Mesenchymal stem cell (in vitro differentiated cells and primary cell): ENCODE measurements at regions not wholly inside any gene's neighbourhood (a gene's known extent, or its start where the extent isn't known, plus 50 kb on each side); places are given as distances from the start of the nearest gene placed in this dataset.
"Not testable (repeated sequence)": the region's sequence is repeated elsewhere in the genome, so short reads cannot be mapped to it uniquely, and the experiment has no call there.

Source experiments
- DNase-seq: peaks from one replicate; pipeline ENCODE4 v3.0.0-alpha.2; 2013
- H2AFZ ChIP-seq: one replicate; pipeline ENCODE4 v1.6.1; 2013; ENCODE audit warnings: low read depth, mild to moderate bottlenecking, control low read depth, inconsistent platforms, low read length, moderate library complexity
- H2AK5ac ChIP-seq: 2 replicates; pipeline ENCODE4 v1.6.1; 2013; ENCODE audit warnings: low read length, moderate library complexity, mild to moderate bottlenecking, inconsistent platforms; ENCODE audit not compliant: severe bottlenecking
- H2BK120ac ChIP-seq: one replicate; pipeline ENCODE4 v1.6.1; 2013; ENCODE audit warnings: low read depth, mild to moderate bottlenecking, inconsistent platforms, low read length, moderate library complexity
- H2BK12ac ChIP-seq, 2 experiments: one replicate each; pipeline ENCODE4 v1.6.1; 2013; ENCODE audit warnings: inconsistent platforms in 2 of 2, low read length in 2 of 2, mild to moderate bottlenecking in 2 of 2, moderate library complexity in 2 of 2, control low read depth in 1 of 2
- H2BK15ac ChIP-seq: one replicate; pipeline ENCODE4 v1.6.1; 2013; ENCODE audit warnings: mild to moderate bottlenecking, low read depth, inconsistent platforms; ENCODE audit not compliant: poor library complexity, severe bottlenecking
- H2BK5ac ChIP-seq: 2 replicates; pipeline ENCODE4 v1.6.1; 2013; ENCODE audit warnings: low read depth, mild to moderate bottlenecking, low read length, control low read depth, inconsistent platforms; ENCODE audit not compliant: poor library complexity, severe bottlenecking
- H3K14ac ChIP-seq, 2 experiments: one replicate each; pipeline ENCODE4 v1.6.1; 2013; ENCODE audit warnings: inconsistent platforms in 2 of 2, low read length in 2 of 2, control low read depth in 1 of 2, mild to moderate bottlenecking in 1 of 2, moderate library complexity in 1 of 2
- H3K18ac ChIP-seq, 2 experiments: one replicate each; pipeline ENCODE4 v1.6.1; 2013; ENCODE audit warnings: inconsistent platforms in 2 of 2, low read length in 2 of 2, control low read depth in 1 of 2, low read depth in 1 of 2, mild to moderate bottlenecking in 1 of 2
- H3K23ac ChIP-seq, 2 experiments: one replicate each; pipeline ENCODE4 v1.6.1; 2013; ENCODE audit warnings: inconsistent platforms in 2 of 2, low read length in 2 of 2, mild to moderate bottlenecking in 2 of 2, moderate library complexity in 2 of 2, control low read depth in 1 of 2
- H3K27ac ChIP-seq: 2 replicates; pipeline ENCODE4 v1.5.1; 2013; ENCODE audit warnings: mild to moderate bottlenecking, moderate library complexity, low read length, control low read depth, inconsistent platforms; ENCODE audit not compliant: poor library complexity, severe bottlenecking
- H3K27me3 ChIP-seq, 2 experiments: 2 replicates each; pipeline versions ENCODE4 v1.6.1 to v1.7.0; 2013; ENCODE audit warnings: low read length in 2 of 2, mild to moderate bottlenecking in 2 of 2, moderate library complexity in 2 of 2, control low read depth in 1 of 2, inconsistent platforms in 1 of 2; ENCODE audit not compliant: control insufficient read depth in 1 of 2, insufficient read depth in 1 of 2
- H3K36me3 ChIP-seq, 2 experiments: 2 replicates each; pipeline versions ENCODE4 v1.6.1 to v1.7.0; 2013; ENCODE audit warnings: low read length in 2 of 2, control low read depth in 1 of 2, inconsistent platforms in 1 of 2, low read depth in 1 of 2, mild to moderate bottlenecking in 1 of 2; ENCODE audit not compliant: insufficient read depth in 2 of 2, control insufficient read depth in 1 of 2
- H3K4ac ChIP-seq, 2 experiments: one replicate each; pipeline ENCODE4 v1.6.1; 2013; ENCODE audit warnings: inconsistent platforms in 2 of 2, low read length in 2 of 2, mild to moderate bottlenecking in 2 of 2, moderate library complexity in 2 of 2, control low read depth in 1 of 2, low read depth in 1 of 2
- H3K4me1 ChIP-seq: 2 replicates; pipeline ENCODE4 v1.6.1; 2013; ENCODE audit warnings: low read depth, low read length, control low read depth; ENCODE audit not compliant: control insufficient read depth, insufficient read depth
- H3K4me2 ChIP-seq: 2 replicates; pipeline ENCODE4 v1.6.1; 2013; ENCODE audit warnings: low read length, mild to moderate bottlenecking, inconsistent platforms; ENCODE audit not compliant: poor library complexity, severe bottlenecking
- H3K4me3 ChIP-seq, 2 experiments: 2 replicates each; pipeline versions ENCODE4 v1.5.1 to v1.7.0; 2013; ENCODE audit warnings: low read length in 2 of 2, mild to moderate bottlenecking in 2 of 2, control low read depth in 1 of 2, low read depth in 1 of 2; ENCODE audit not compliant: insufficient read depth in 1 of 2
- H3K79me1 ChIP-seq: replicated peaks from 2 replicates; pipeline ENCODE4 v1.6.1; 2013; ENCODE audit warnings: mild to moderate bottlenecking, control low read depth, low read length, inconsistent platforms; ENCODE audit not compliant: poor library complexity, severe bottlenecking
- H3K9ac ChIP-seq: 2 replicates; pipeline ENCODE4 v1.7.0; 2013; ENCODE audit warnings: mild to moderate bottlenecking, low read length, moderate library complexity
- H3K9me3 ChIP-seq: 2 replicates; pipeline ENCODE4 v1.7.0; 2013; ENCODE audit warnings: mild to moderate bottlenecking, low read length; ENCODE audit not compliant: control insufficient read depth
- H4K8ac ChIP-seq: one replicate; pipeline ENCODE4 v1.6.1; 2013; ENCODE audit warnings: inconsistent platforms, mild to moderate bottlenecking, low read length, moderate library complexity
- H4K91ac ChIP-seq: one replicate; pipeline ENCODE4 v1.6.1; 2013; ENCODE audit warnings: mild to moderate bottlenecking, low read length, inconsistent platforms
- WGBS: methylation state at CpG from one replicate; pipeline ENCODE4 v1.1.7; 2013; ENCODE audit warnings: mixed read lengths; 5-methylcytosine and 5-hydroxymethylcytosine counted together

- Histone ChIP-seq H3K27ac (no peak overlapping the region), H4K8ac (no peak overlapping the region), H2BK15ac (no peak overlapping the region), H2AFZ (no peak overlapping the region), H3K14ac (no peak overlapping the region), H2BK12ac (no peak overlapping the region), H2BK5ac (no peak overlapping the region), H3K9ac (no peak overlapping the region), H3K18ac (no peak overlapping the region), H3K79me1 (no peaks in the 10 kb centered on the region), H3K4me2 (no peak overlapping the region), H3K23ac (no peak overlapping the region), H4K91ac (no peak overlapping the region), H3K9me3 (peaks cover 37% of the 10 kb centered on the region), H2AK5ac (no peak overlapping the region), H3K4ac (no peak overlapping the region), H3K4me3 (no peak overlapping the region), H3K27me3 (no peaks in the 10 kb centered on the region), H3K36me3 (no peaks in the 10 kb centered on the region), H2BK120ac (no peak overlapping the region), H3K4me1 (no peaks in the 10 kb centered on the region)
- DNase-seq = no peak
Observed at GRCh38 chr6:92408350-92408749, 1011.0 kb downstream of the EPHA7 start.

- H2AK5ac ChIP-seq = no peak overlapping the region
- no peak overlapping the region for H4K8ac ChIP-seq
- WGBS = no CpG with 5 or more reads among the region's 2 CpGs
- no peak overlapping the region for H3K4me2 ChIP-seq
- H2BK120ac ChIP-seq = no peak overlapping the region
- no peaks in the 10 kb centered on the region for H3K9me3 ChIP-seq
- H3K4ac ChIP-seq = no peak overlapping the region
- no peaks in the 10 kb centered on the region for H3K27me3 ChIP-seq
- no peak overlapping the region for H3K23ac ChIP-seq
- H2BK12ac ChIP-seq = no peak overlapping the region
- no peak for DNase-seq
- no peak overlapping the region for H3K27ac ChIP-seq
- H3K14ac ChIP-seq = no peak overlapping the region
- no peaks in the 10 kb centered on the region for H3K36me3 ChIP-seq
- no peak overlapping the region for H3K9ac ChIP-seq
- no peak overlapping the region for H3K4me3 ChIP-seq
- H2BK5ac ChIP-seq = no peak overlapping the region
- no peaks in the 10 kb centered on the region for H3K79me1 ChIP-seq
- no peak overlapping the region for H2BK15ac ChIP-seq
- H4K91ac ChIP-seq = no peak overlapping the region
- H3K18ac ChIP-seq = no peak overlapping the region
- H2AFZ ChIP-seq = no peak overlapping the region
- no peaks in the 10 kb centered on the region for H3K4me1 ChIP-seq
Observed at GRCh38 chr6:92404281-92404680, 1015.1 kb downstream of the EPHA7 start.

- H3K4ac ChIP-seq = no peak overlapping the region
- no peak overlapping the region for H2BK15ac ChIP-seq
- no peak overlapping the region for H4K8ac ChIP-seq
- no peak overlapping the region for H3K9ac ChIP-seq
- no peak overlapping the region for H2AFZ ChIP-seq
- H3K27ac ChIP-seq = no peak overlapping the region
- H3K4me3 ChIP-seq = no peak overlapping the region
- no peaks in the 10 kb centered on the region for H3K79me1 ChIP-seq
- no peak for DNase-seq
- H4K91ac ChIP-seq = no peak overlapping the region
- no peak overlapping the region for H3K14ac ChIP-seq
- H2BK5ac ChIP-seq = no peak overlapping the region
- H2AK5ac ChIP-seq = no peak overlapping the region
- H2BK12ac ChIP-seq = no peak overlapping the region
- no peaks in the 10 kb centered on the region for H3K36me3 ChIP-seq
- H2BK120ac ChIP-seq = no peak overlapping the region
- no peaks in the 10 kb centered on the region for H3K27me3 ChIP-seq
- H3K9me3 ChIP-seq = no peaks in the 10 kb centered on the region
- H3K4me1 ChIP-seq = no peaks in the 10 kb centered on the region
- H3K23ac ChIP-seq = no peak overlapping the region
- no peak overlapping the region for H3K18ac ChIP-seq
- no peak overlapping the region for H3K4me2 ChIP-seq
- 75% methylated on average over 1 of the region's 2 CpGs for WGBS
Observed at GRCh38 chr6:92399911-92400310, 1019.4 kb downstream of the EPHA7 start.

- not testable (repeated sequence) for H3K4me1 ChIP-seq, H3K9me3 ChIP-seq, H3K18ac ChIP-seq, H4K8ac ChIP-seq, H3K9ac ChIP-seq, H3K4me2 ChIP-seq, H3K79me1 ChIP-seq, H2AK5ac ChIP-seq, H3K27me3 ChIP-seq, DNase-seq, H3K4me3 ChIP-seq, H2BK5ac ChIP-seq, H2BK12ac ChIP-seq, H3K14ac ChIP-seq, H3K36me3 ChIP-seq, H3K4ac ChIP-seq, H3K23ac ChIP-seq, H4K91ac ChIP-seq, H2BK120ac ChIP-seq, H3K27ac ChIP-seq, H2BK15ac ChIP-seq, H2AFZ ChIP-seq
- 95% methylated on average over 8 of the region's 8 CpGs for WGBS
Observed at GRCh38 chr6:92388706-92389105, 1030.7 kb downstream of the EPHA7 start.
